HepG2 (cell line): ENCODE measurements at regions not wholly inside any gene's neighbourhood (a gene's known extent, or its start where the extent isn't known, plus 50 kb on each side); places are given as distances from the start of the nearest gene placed in this dataset.

Experiments
- ATAC-seq: fragments of 200-7000 bp; cut with Tn5 transposase; 3 replicates; pipeline ENCODE4 v1.9.1; 2020; ENCODE audit warnings: mild to moderate bottlenecking, moderate library complexity
- BruUV-seq: library from RNA; stranded (reverse); fragments of 400-500 nt; replicated peaks from 2 replicates; lab custom pipeline; 2021; lab: Mats Ljungman, UMichigan
- CTCF ChIA-PET: fragments of 300-600 bp; formaldehyde crosslinking; extraction: SDS; loops from one replicate; lab custom pipeline; 2021; ENCODE audit warnings: low total read pairs, inconsistent platforms, low intra/inter-chr PET ratio; lab: Yijun Ruan, JAX
- POLR2A ChIA-PET: fragments of 350-600 bp; sonication (Branson Sonifier 250); formaldehyde crosslinking; loops from one replicate; lab custom pipeline; 2020; ENCODE audit warnings: antibody characterized with exemption, inconsistent platforms; lab: Yijun Ruan, JAX
- DNase-seq: peaks from one replicate; pipeline ENCODE4 v3.0.0-alpha.2; 2015; ENCODE audit warnings: low spot score
- FAIRE-seq: peaks from 3 replicates; lab custom pipeline; 2011; peaks lifted over from hg19 to GRCh38; lab: Jason Lieb, UNC
- H2AFZ ChIP-seq: one replicate; pipeline ENCODE4 v1.6.1; 2011; ENCODE audit warnings: low read length, inconsistent platforms
- H3K27ac ChIP-seq: fragments of 300-600 bp; 3 replicates; pipeline ENCODE4 v1.8.0; 2011; ENCODE audit warnings: mixed run types, mild to moderate bottlenecking, mixed read lengths, low read length, inconsistent platforms; ENCODE audit not compliant: insufficient read depth; ENCODE audit errors: extremely low read length
- H3K27me3 ChIP-seq, 2 experiments: fragments of 200-600 bp in 1 of 2; 2 replicates in 1 of 2; 3 replicates in 1 of 2; pipeline versions ENCODE4 v1.6.0 to v1.8.0; 2011; ENCODE audit warnings: low read length in 2 of 2, mild to moderate bottlenecking in 2 of 2, moderate library complexity in 2 of 2, inconsistent platforms in 1 of 2; ENCODE audit not compliant: insufficient read depth in 2 of 2, control insufficient read depth in 1 of 2
- H3K36me3 ChIP-seq, 2 experiments: fragments of 200-600 bp in 1 of 2; replicated peaks in 1 of 2; 2 replicates in 1 of 2; 3 replicates in 1 of 2; pipeline versions ENCODE4 v1.5.1 to v1.8.0; 2011; ENCODE audit warnings: low read length in 2 of 2, inconsistent platforms in 1 of 2; ENCODE audit not compliant: insufficient read depth in 2 of 2, control insufficient read depth in 1 of 2
- H3K4me1 ChIP-seq: 2 replicates; pipeline ENCODE4 v1.5.1; 2012; ENCODE audit warnings: low read length, inconsistent platforms; ENCODE audit not compliant: insufficient read depth
- H3K4me2 ChIP-seq: 2 replicates; pipeline ENCODE4 v1.6.0; 2011; ENCODE audit warnings: low read depth, low read length, inconsistent platforms
- H3K4me3 ChIP-seq, 3 experiments: fragments of 200-600 bp in 1 of 3; sonication (generic), shearing (Covaris generic) in 1 of 3; replicated peaks in 1 of 3; 2 replicates each; pipeline ENCODE4 v1.5.1; 2011 to 2016; ENCODE audit warnings: low read length in 3 of 3, inconsistent platforms in 2 of 3, low read depth in 2 of 3, mild to moderate bottlenecking in 2 of 3, control low read depth in 1 of 3, mixed read lengths in 1 of 3; ENCODE audit not compliant: insufficient read depth in 1 of 3
- H3K79me2 ChIP-seq: one replicate; pipeline ENCODE4 v1.6.1; 2011; ENCODE audit warnings: low read length, inconsistent platforms; ENCODE audit not compliant: insufficient read depth
- H3K9ac ChIP-seq: 2 replicates; pipeline ENCODE4 v1.6.0; 2011; ENCODE audit warnings: mild to moderate bottlenecking, low read depth, low read length, inconsistent platforms; ENCODE audit not compliant: insufficient read depth
- H3K9me3 ChIP-seq: 2 replicates; pipeline ENCODE4 v1.5.1; 2012; ENCODE audit warnings: mild to moderate bottlenecking, low read length
- H4K20me1 ChIP-seq: 2 replicates; pipeline ENCODE4 v1.6.0; 2011; ENCODE audit warnings: inconsistent platforms, mild to moderate bottlenecking, low read length, moderate library complexity; ENCODE audit not compliant: insufficient read depth
- ELF4 ChIP-seq: sonication (generic); formaldehyde crosslinking; IDR thresholded peaks from 2 replicates; pipeline ENCODE4 v1.5.0; 2020; ENCODE audit warnings: missing genetic modification reagents, mild to moderate bottlenecking, moderate library complexity, borderline replicate concordance
- ETV6 ChIP-seq: sonication (generic); formaldehyde crosslinking; conservative IDR thresholded peaks from 2 replicates; pipeline ENCODE4 v1.4.0; 2020; ENCODE audit warnings: missing genetic modification reagents
- MAFF ChIP-seq: IDR thresholded peaks from 2 replicates; pipeline ENCODE4 v1.6.1; 2011; ENCODE audit warnings: low read depth, low read length, improper control_type of control experiment
- MIER3 ChIP-seq: IDR thresholded peaks from 2 replicates; pipeline ENCODE4 v1.6.1; 2016; ENCODE audit warnings: missing compliant biosample characterization, borderline replicate concordance
- NFKB2 ChIP-seq: sonication (generic); formaldehyde crosslinking; IDR thresholded peaks from 2 replicates; pipeline ENCODE4 v1.4.0; 2020; ENCODE audit warnings: missing genetic modification reagents, borderline replicate concordance
- RFXAP ChIP-seq: sonication (generic); formaldehyde crosslinking; IDR thresholded peaks from 2 replicates; pipeline ENCODE4 v1.4.0; 2020; ENCODE audit warnings: missing genetic modification reagents, borderline replicate concordance
- SAP130 ChIP-seq: IDR thresholded peaks from 2 replicates; pipeline ENCODE4 v1.6.1; 2016; ENCODE audit warnings: low read depth
- TCF7 ChIP-seq: sonication (generic); IDR thresholded peaks from 2 replicates; pipeline ENCODE4 v1.6.1; 2016; ENCODE audit warnings: antibody characterized with exemption, low read depth
- THAP7 ChIP-seq: sonication (generic); formaldehyde crosslinking; IDR thresholded peaks from 2 replicates; pipeline ENCODE4 v1.8.1; 2023; ENCODE audit warnings: mild to moderate bottlenecking, missing genetic modification reagents
- ZNF576 ChIP-seq: sonication (generic); formaldehyde crosslinking; IDR thresholded peaks from 2 replicates; pipeline ENCODE4 v1.4.0; 2020; ENCODE audit warnings: mild to moderate bottlenecking, missing genetic modification reagents
- ZNF629 ChIP-seq: sonication (generic); formaldehyde crosslinking; conservative IDR thresholded peaks from 2 replicates; pipeline ENCODE4 v1.5.0; 2020; ENCODE audit warnings: missing genetic modification reagents
- ZNF749 ChIP-seq: sonication (generic); formaldehyde crosslinking; IDR thresholded peaks from 2 replicates; pipeline ENCODE4 v1.8.0; 2022; ENCODE audit warnings: mild to moderate bottlenecking, missing genetic modification reagents, moderate library complexity, borderline replicate concordance
- WGBS: methylation state at CpG from one replicate; pipeline ENCODE4 v1.1.6; 2017; ENCODE audit warnings: low lambda C conversion rate; 5-methylcytosine and 5-hydroxymethylcytosine counted together
- in situ Hi-C: cut with HindIII; loops from 2 replicates; pipeline ENCODE4 v1.10.0; 2017; ENCODE audit warnings: low pct_unique_long_range_greater_than_20kb; ENCODE audit not compliant: extremely low pct_ligation_motif_present
- intact Hi-C: fragments of 100-400 bp; cut with micrococcal nuclease; formaldehyde crosslinking; loops from one replicate; pipeline ENCODE4 v1.10.0; 2022; ENCODE audit not compliant: unreplicated experiment
- TF ChIP-seq, protein P1 (sequence below): sonication (generic); formaldehyde crosslinking; IDR thresholded peaks from 2 replicates; pipeline ENCODE4 v1.5.0; 2020; ENCODE audit warnings: mild to moderate bottlenecking, low read depth, missing genetic modification reagents, borderline replicate concordance

DNA sequence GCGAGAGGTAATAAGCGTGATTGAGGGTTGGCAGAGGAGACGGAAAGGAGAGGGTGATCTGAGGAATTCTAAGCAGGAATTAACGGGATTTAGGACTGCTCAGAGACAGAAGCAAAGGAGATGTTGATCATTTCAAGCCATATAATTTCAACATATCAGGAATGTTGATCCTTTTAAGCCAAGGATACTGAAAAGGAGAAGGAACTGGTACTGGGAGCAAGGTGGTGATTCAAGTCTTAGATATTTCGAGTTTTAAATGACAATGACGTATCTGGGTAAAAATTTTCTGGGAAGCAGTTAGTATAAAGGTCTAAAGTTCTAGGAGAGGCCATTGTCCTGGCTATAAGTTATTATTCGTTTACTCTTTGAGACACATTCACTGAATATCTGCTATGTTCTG lies 91.3 kb upstream of the OGFRL1 start:
- no peaks in the 10 kb centered on the region for H3K36me3 ChIP-seq
- no peaks in the 10 kb centered on the region for H3K27me3 ChIP-seq
- no peak overlapping the region for H3K4me3 ChIP-seq
- no peak for ATAC-seq
- POLR2A ChIA-PET = no interaction called here
- no peaks in the 10 kb centered on the region for H3K4me1 ChIP-seq
- TF ChIP-seq NFKB2 (CRISPR knock-in tag) = no peak
- no peak overlapping the region for H3K27ac ChIP-seq
- no peak overlapping the region for H2AFZ ChIP-seq
- no peak overlapping the region for H3K9ac ChIP-seq
- DNase-seq = no peak
- no peaks in the 10 kb centered on the region for H4K20me1 ChIP-seq
- H3K79me2 ChIP-seq = no peaks in the 10 kb centered on the region
- in situ Hi-C loops (no loop called here), intact Hi-C loops (no loop called here)
- BruUV-seq = no TSS peak
- FAIRE-seq = no peak
- CTCF ChIA-PET = no interaction called here
- no peak overlapping the region for H3K4me2 ChIP-seq
- WGBS = 2% methylated on average over 7 of the region's 7 CpGs
- no peaks in the 10 kb centered on the region for H3K9me3 ChIP-seq

DNA sequence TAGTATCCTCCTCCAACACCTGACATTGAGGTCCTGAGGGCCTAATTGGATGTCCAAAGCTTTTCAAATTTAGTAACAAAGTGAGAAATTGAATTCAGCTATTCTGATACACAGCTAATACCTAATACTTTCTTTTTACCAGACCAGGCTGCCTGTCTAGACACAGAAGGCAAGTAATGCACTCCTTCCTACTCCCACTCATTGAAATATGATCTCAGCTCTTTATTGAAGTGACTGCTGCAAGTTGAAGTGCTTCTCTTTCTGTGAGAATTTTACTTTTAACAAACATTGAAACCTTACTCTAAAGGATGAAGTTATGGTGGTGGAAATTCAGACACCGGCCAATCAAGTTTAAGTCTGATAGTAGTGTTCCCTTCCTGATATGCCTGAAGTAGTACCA lies 90.8 kb upstream of the OGFRL1 start:
- Histone ChIP-seq H3K79me2 (no peaks in the 10 kb centered on the region), H3K27ac (no peak overlapping the region), H3K4me3 (no peak overlapping the region), H3K4me2 (no peak overlapping the region), H3K36me3 (no peaks in the 10 kb centered on the region), H4K20me1 (no peaks in the 10 kb centered on the region), H3K4me1 (no peaks in the 10 kb centered on the region), H3K27me3 (no peaks in the 10 kb centered on the region), H2AFZ (no peak overlapping the region), H3K9me3 (no peaks in the 10 kb centered on the region), H3K9ac (no peak overlapping the region)
- ATAC-seq (no peak), FAIRE-seq (no peak), DNase-seq (no peak)
- in situ Hi-C loops (no loop called here), intact Hi-C loops (no loop called here)
- no TSS peak for BruUV-seq
- TF ChIP-seq ZNF576 (CRISPR knock-in tag) (no peak), SAP130 (CRISPR knock-in tag) (no peak), ETV6 (CRISPR knock-in tag) (no peak), THAP7 (CRISPR knock-in tag) (no peak), ZNF749 (CRISPR knock-in tag) (no peak), ELF4 (CRISPR knock-in tag) (no peak), MIER3 (CRISPR knock-in tag) (no peak), TCF7 (no peak), ZNF629 (CRISPR knock-in tag) (no peak), MAFF (no peak), RFXAP (CRISPR knock-in tag) (no peak)
- TF ChIP-seq, protein P1, sequence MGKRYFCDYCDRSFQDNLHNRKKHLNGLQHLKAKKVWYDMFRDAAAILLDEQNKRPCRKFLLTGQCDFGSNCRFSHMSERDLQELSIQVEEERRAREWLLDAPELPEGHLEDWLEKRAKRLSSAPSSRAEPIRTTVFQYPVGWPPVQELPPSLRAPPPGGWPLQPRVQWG (CRISPR knock-in tag) = no peak
- ChIA-PET CTCF (no interaction called here), POLR2A (no interaction called here)
- WGBS = 0% methylated on average over 1 of the region's 1 CpG
